ENCODE measurements at regions not wholly inside any gene's neighbourhood (a gene's known extent, or its start where the extent isn't known, plus 50 kb on each side); places are given as distances from the start of the nearest gene placed in this dataset.

DNA sequence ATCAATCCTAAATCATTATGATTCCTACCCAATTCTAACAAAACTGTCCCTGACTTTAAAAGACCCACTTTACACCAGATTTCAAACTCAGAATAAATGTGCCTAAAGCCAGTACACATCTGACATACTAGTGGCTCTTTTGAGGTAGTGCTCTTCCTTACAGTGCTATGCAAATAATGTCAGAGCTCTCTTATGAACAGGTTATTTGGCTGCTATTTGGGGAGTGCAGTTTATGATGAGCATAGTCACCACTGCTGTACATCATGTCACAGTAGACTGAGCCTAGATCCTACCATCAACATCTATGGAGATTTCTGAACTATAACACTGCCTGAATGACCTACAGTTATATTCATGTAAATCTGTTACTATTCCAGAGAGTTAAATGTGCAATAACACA, 50.4 kb upstream of the PAGE5 start:
- TF ChIP-seq, protein P1, sequence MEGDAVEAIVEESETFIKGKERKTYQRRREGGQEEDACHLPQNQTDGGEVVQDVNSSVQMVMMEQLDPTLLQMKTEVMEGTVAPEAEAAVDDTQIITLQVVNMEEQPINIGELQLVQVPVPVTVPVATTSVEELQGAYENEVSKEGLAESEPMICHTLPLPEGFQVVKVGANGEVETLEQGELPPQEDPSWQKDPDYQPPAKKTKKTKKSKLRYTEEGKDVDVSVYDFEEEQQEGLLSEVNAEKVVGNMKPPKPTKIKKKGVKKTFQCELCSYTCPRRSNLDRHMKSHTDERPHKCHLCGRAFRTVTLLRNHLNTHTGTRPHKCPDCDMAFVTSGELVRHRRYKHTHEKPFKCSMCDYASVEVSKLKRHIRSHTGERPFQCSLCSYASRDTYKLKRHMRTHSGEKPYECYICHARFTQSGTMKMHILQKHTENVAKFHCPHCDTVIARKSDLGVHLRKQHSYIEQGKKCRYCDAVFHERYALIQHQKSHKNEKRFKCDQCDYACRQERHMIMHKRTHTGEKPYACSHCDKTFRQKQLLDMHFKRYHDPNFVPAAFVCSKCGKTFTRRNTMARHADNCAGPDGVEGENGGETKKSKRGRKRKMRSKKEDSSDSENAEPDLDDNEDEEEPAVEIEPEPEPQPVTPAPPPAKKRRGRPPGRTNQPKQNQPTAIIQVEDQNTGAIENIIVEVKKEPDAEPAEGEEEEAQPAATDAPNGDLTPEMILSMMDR (conservative IDR thresholded peaks at IDR 0.05; ENCODE audit: low read depth, low read length) = no peak
- no peak for TF ChIP-seq EZH2 (IDR thresholded peaks at IDR 0.05; ENCODE audit: low read length, unreplicated experiment)
- TF ChIP-seq EZH2phosphoT487 (IDR thresholded peaks at IDR 0.05; ENCODE audit: borderline replicate concordance, low read length) = no peak

Data from PC-3 (cell line).